SK-N-SH (cell line): ENCODE measurements at regions not wholly inside any gene's neighbourhood (a gene's known extent, or its start where the extent isn't known, plus 50 kb on each side); places are given as distances from the start of the nearest gene placed in this dataset.

Experiments
- CTCF ChIA-PET: fragments of 300-600, 350-600 bp; formaldehyde crosslinking; extraction: SDS; loops from one replicate; lab custom pipeline; 2021; lab: Yijun Ruan, JAX
- POLR2A ChIA-PET: fragments of 350-600 bp; sonication (Branson Sonifier 250); formaldehyde crosslinking; extraction: SDS; loops from one replicate; lab custom pipeline; 2020; ENCODE audit warnings: antibody characterized with exemption, inconsistent platforms; lab: Yijun Ruan, JAX
- DNase-seq: peaks from one replicate; pipeline ENCODE4 v3.0.0; 2012
- H2AFZ ChIP-seq: fragments of 200-600 bp; sonication (generic); 2 replicates; pipeline ENCODE4 v1.8.1; 2016; ENCODE audit warnings: antibody characterized with exemption, mild to moderate bottlenecking, low read depth
- H3F3A ChIP-seq: fragments of 200-600 bp; sonication (generic); replicated peaks from 2 replicates; pipeline ENCODE3; 2016; ENCODE audit warnings: antibody characterized with exemption, mild to moderate bottlenecking; ENCODE audit not compliant: insufficient read depth
- H3K27ac ChIP-seq, 2 experiments: fragments of 200-500 bp in 1 of 2; fragments of 200-600 bp in 1 of 2; sonication (Bioruptor generic) in 1 of 2; sonication (generic), shearing (Covaris generic) in 1 of 2; 2 replicates each; pipeline versions ENCODE4 v1.5.1 to v1.6.1; 2014 to 2016; ENCODE audit warnings: low read depth in 2 of 2, inconsistent platforms in 1 of 2, low read length in 1 of 2, mild to moderate bottlenecking in 1 of 2, mixed read lengths in 1 of 2
- H3K27me3 ChIP-seq: fragments of 200-600 bp; sonication (generic), shearing (Covaris generic); 2 replicates; pipeline ENCODE4 v1.6.1; 2016; ENCODE audit warnings: mixed run types; ENCODE audit not compliant: insufficient read depth
- H3K36me3 ChIP-seq, 2 experiments: fragments of 200-500 bp in 1 of 2; fragments of 200-600 bp in 1 of 2; sonication (Bioruptor generic) in 1 of 2; sonication (generic) in 1 of 2; replicated peaks in 1 of 2; 2 replicates each; pipeline versions ENCODE3 to v1.5.1; 2014 to 2016; ENCODE audit warnings: low read length in 1 of 2, mild to moderate bottlenecking in 1 of 2; ENCODE audit not compliant: insufficient read depth in 2 of 2, control insufficient read depth in 1 of 2
- H3K4me1 ChIP-seq, 2 experiments: fragments of 200-500 bp in 1 of 2; fragments of 200-600 bp in 1 of 2; sonication (Bioruptor generic) in 1 of 2; sonication (generic), shearing (Covaris generic) in 1 of 2; 2 replicates each; pipeline versions ENCODE4 v1.5.1 to v1.6.1; 2014 to 2016; ENCODE audit warnings: low read depth in 1 of 2, low read length in 1 of 2, mixed run types in 1 of 2; ENCODE audit not compliant: insufficient read depth in 2 of 2, control insufficient read depth in 1 of 2
- H3K4me2 ChIP-seq: fragments of 200-600 bp; sonication (generic), shearing (Covaris generic); 2 replicates; pipeline ENCODE4 v1.6.1; 2017; ENCODE audit warnings: mixed run types
- H3K4me3 ChIP-seq, 2 experiments: fragments of 200-500 bp in 1 of 2; fragments of 200-600 bp in 1 of 2; sonication (Bioruptor generic) in 1 of 2; sonication (generic), shearing (Covaris generic) in 1 of 2; 2 replicates each; pipeline versions ENCODE4 v1.5.1 to v1.8.1; 2014 to 2016; ENCODE audit warnings: low read depth in 2 of 2, inconsistent platforms in 1 of 2, low read length in 1 of 2, mild to moderate bottlenecking in 1 of 2, mixed read lengths in 1 of 2, moderate library complexity in 1 of 2
- H3K79me2 ChIP-seq: fragments of 200-600 bp; sonication (generic); 2 replicates; pipeline ENCODE4 v1.8.1; 2017; ENCODE audit warnings: mild to moderate bottlenecking; ENCODE audit not compliant: insufficient read depth
- H3K9ac ChIP-seq: fragments of 200-600 bp; sonication (generic); 2 replicates; pipeline ENCODE4 v1.6.1; 2017; ENCODE audit warnings: mixed run types
- H3K9me2 ChIP-seq: fragments of 200-600 bp; sonication (generic); 2 replicates; pipeline ENCODE4 v1.6.1; 2017; ENCODE audit warnings: mixed run types
- H3K9me3 ChIP-seq: fragments of 200-600 bp; sonication (generic); 2 replicates; pipeline ENCODE4 v1.6.1; 2017; ENCODE audit warnings: mixed run types, mild to moderate bottlenecking, moderate library complexity
- H4K20me1 ChIP-seq: fragments of 200-600 bp; sonication (generic); 2 replicates; pipeline ENCODE4 v1.6.1; 2017; ENCODE audit warnings: mild to moderate bottlenecking, mixed run types; ENCODE audit not compliant: insufficient read depth
- EZH2phosphoT487 ChIP-seq: fragments of 200-600 bp; sonication (generic); IDR thresholded peaks from 2 replicates; pipeline ENCODE4 v1.6.1; 2017; ENCODE audit warnings: low read depth, mixed run types, mild to moderate bottlenecking, antibody characterized with exemption, moderate library complexity, borderline replicate concordance
- FOXJ3 ChIP-seq: sonication (generic); formaldehyde crosslinking; IDR thresholded peaks from 2 replicates; pipeline ENCODE4 v1.5.1; 2020; ENCODE audit warnings: mild to moderate bottlenecking, missing genetic modification reagents
- GABPA ChIP-seq: IDR thresholded peaks from 2 replicates; pipeline ENCODE4 v1.4.0; 2012; ENCODE audit warnings: low read depth, mild to moderate bottlenecking
- MEF2A ChIP-seq: IDR thresholded peaks from 2 replicates; pipeline ENCODE4 v1.4.0; 2012; ENCODE audit warnings: low read depth, borderline replicate concordance
- MXI1 ChIP-seq: IDR thresholded peaks from 2 replicates; pipeline ENCODE4 v1.6.1; 2012; ENCODE audit warnings: mild to moderate bottlenecking, low read depth, low read length, improper control_type of control experiment
- POLR2AphosphoS5 ChIP-seq: IDR thresholded peaks from 2 replicates; pipeline ENCODE4 v1.6.1; 2012; ENCODE audit warnings: low read depth, low read length
- RCOR1 ChIP-seq: fragments of 150-350 bp; IDR thresholded peaks from 2 replicates; pipeline ENCODE4 v1.6.1; 2017; ENCODE audit warnings: antibody characterized with exemption, low read length
- RFX5 ChIP-seq: IDR thresholded peaks from 2 replicates; pipeline ENCODE4 v1.6.1; 2012; ENCODE audit warnings: mild to moderate bottlenecking, improper control_type of control experiment, low read length
- SIN3A ChIP-seq: IDR thresholded peaks from 2 replicates; pipeline ENCODE4 v1.6.1; 2012; ENCODE audit warnings: low read depth, mild to moderate bottlenecking, low read length, moderate library complexity, borderline replicate concordance
- SMC3 ChIP-seq: IDR thresholded peaks from 2 replicates; pipeline ENCODE4 v1.6.1; 2012; ENCODE audit warnings: low read depth, low read length, improper control_type of control experiment
- YY1 ChIP-seq: IDR thresholded peaks from 2 replicates; pipeline ENCODE4 v1.4.0; 2012; ENCODE audit warnings: low read depth, mild to moderate bottlenecking
- WGBS: methylation state at CpG from one replicate; pipeline ENCODE4 v1.1.6; 2017; ENCODE audit warnings: low lambda C conversion rate; 5-methylcytosine and 5-hydroxymethylcytosine counted together
- TF ChIP-seq, protein P1 (sequence below): IDR thresholded peaks from 2 replicates; pipeline ENCODE4 v1.4.0; 2012; ENCODE audit warnings: low read depth
- TF ChIP-seq, protein P2 (sequence below): IDR thresholded peaks from 2 replicates; pipeline ENCODE4 v1.4.0; 2012; ENCODE audit warnings: low read depth, borderline replicate concordance
- TF ChIP-seq, protein P3 (sequence below): fragments of 150-350 bp; IDR thresholded peaks from 2 replicates; pipeline ENCODE4 v1.6.1; 2017; ENCODE audit warnings: antibody characterized with exemption, low read length, low read depth, borderline replicate concordance
- TF ChIP-seq, protein P4 (sequence below): fragments of 200-600 bp; sonication (generic); IDR thresholded peaks from 2 replicates; pipeline ENCODE4 v1.6.1; 2017; ENCODE audit warnings: antibody characterized with exemption, mild to moderate bottlenecking, moderate library complexity

DNA sequence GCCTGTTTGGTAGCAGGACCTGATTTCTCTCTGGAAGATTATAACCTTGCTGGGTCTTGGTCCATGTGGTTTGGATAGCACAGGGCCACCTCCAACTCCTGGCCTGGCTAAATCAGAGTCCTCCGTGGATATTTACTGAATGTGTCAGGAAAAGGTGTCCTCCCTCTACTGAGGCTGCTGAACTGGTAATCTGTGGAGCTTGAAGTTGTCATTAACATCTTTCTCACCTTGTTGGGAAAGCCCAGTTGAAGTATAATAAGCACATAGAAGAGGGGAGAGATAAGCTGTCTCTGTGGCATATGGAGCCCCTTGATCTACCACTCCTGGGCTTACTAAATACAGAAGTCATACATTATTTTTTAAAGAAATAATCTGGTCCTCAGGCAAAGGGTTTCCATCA lies 294.3 kb upstream of the B3GALT2 start:
- Histone ChIP-seq H3K9me3 (no peaks in the 10 kb centered on the region), H3F3A (no peaks in the 10 kb centered on the region), H3K4me1 (no peaks in the 10 kb centered on the region; a peak in 1 of 4 replicates), H3K36me3 (no peaks in the 10 kb centered on the region), H4K20me1 (no peaks in the 10 kb centered on the region), H3K9ac (no peak overlapping the region), H3K79me2 (no peaks in the 10 kb centered on the region), H3K4me2 (no peak overlapping the region), H3K27me3 (no peaks in the 10 kb centered on the region; the same call in 1 of the 2 replicates), H2AFZ (no peak overlapping the region), H3K4me3 (no peak overlapping the region), H3K9me2 (no peaks in the 10 kb centered on the region), H3K27ac (no peak overlapping the region)
- TF ChIP-seq POLR2AphosphoS5 (no peak), SMC3 (no peak), GABPA (no peak), RCOR1 (no peak)
- TF ChIP-seq, protein P1, sequence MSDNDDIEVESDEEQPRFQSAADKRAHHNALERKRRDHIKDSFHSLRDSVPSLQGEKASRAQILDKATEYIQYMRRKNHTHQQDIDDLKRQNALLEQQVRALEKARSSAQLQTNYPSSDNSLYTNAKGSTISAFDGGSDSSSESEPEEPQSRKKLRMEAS: no peak
- POLR2A ChIA-PET: no interaction called here
- CTCF ChIA-PET: no interaction called here
- DNase-seq: no peak
- 0% methylated on average over 1 of the region's 1 CpG for WGBS

DNA sequence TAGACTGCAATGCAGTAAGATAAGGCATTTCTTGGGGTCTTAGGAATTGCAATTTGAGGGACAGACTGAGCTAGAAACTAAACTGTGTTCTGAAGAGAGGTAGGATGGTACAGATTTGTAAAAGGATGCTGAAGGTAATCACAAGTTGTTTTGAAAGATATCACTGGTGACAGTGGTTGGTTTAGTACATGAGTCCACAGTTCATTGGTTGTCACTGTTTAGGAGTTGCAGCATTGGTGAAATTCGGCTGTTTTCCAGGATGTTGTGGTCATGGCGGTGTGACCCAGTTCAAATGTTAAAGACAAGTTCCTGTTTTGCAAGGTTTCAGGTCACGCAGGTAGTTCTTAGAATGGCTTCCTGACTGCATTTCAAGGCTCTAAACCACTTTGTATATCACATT lies 292.8 kb upstream of the B3GALT2 start:
- Histone ChIP-seq H3K9me3 (no peaks in the 10 kb centered on the region), H3K9me2 (no peaks in the 10 kb centered on the region), H3K4me3 (no peak overlapping the region), H4K20me1 (no peaks in the 10 kb centered on the region), H3K79me2 (no peaks in the 10 kb centered on the region), H2AFZ (no peak overlapping the region), H3K27ac (no peak overlapping the region), H3K36me3 (no peaks in the 10 kb centered on the region), H3K4me1 (no peaks in the 10 kb centered on the region; a peak in 1 of 4 replicates), H3K4me2 (no peak overlapping the region), H3K9ac (no peak overlapping the region), H3K27me3 (no peaks in the 10 kb centered on the region; the same call in 1 of the 2 replicates), H3F3A (no peaks in the 10 kb centered on the region)
- ChIA-PET POLR2A (no interaction called here), CTCF (no interaction called here)
- TF ChIP-seq RCOR1 (no peak), MEF2A (no peak), EZH2phosphoT487 (no peak), FOXJ3 (CRISPR knock-in tag) (no peak), SIN3A (no peak), RFX5 (no peak), YY1 (no peak), SMC3 (no peak), MXI1 (no peak)
- TF ChIP-seq, protein P2, sequence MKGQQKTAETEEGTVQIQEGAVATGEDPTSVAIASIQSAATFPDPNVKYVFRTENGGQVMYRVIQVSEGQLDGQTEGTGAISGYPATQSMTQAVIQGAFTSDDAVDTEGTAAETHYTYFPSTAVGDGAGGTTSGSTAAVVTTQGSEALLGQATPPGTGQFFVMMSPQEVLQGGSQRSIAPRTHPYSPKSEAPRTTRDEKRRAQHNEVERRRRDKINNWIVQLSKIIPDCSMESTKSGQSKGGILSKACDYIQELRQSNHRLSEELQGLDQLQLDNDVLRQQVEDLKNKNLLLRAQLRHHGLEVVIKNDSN: no peak
- TF ChIP-seq, protein P3, sequence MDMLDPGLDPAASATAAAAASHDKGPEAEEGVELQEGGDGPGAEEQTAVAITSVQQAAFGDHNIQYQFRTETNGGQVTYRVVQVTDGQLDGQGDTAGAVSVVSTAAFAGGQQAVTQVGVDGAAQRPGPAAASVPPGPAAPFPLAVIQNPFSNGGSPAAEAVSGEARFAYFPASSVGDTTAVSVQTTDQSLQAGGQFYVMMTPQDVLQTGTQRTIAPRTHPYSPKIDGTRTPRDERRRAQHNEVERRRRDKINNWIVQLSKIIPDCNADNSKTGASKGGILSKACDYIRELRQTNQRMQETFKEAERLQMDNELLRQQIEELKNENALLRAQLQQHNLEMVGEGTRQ: no peak
- TF ChIP-seq, protein P4, sequence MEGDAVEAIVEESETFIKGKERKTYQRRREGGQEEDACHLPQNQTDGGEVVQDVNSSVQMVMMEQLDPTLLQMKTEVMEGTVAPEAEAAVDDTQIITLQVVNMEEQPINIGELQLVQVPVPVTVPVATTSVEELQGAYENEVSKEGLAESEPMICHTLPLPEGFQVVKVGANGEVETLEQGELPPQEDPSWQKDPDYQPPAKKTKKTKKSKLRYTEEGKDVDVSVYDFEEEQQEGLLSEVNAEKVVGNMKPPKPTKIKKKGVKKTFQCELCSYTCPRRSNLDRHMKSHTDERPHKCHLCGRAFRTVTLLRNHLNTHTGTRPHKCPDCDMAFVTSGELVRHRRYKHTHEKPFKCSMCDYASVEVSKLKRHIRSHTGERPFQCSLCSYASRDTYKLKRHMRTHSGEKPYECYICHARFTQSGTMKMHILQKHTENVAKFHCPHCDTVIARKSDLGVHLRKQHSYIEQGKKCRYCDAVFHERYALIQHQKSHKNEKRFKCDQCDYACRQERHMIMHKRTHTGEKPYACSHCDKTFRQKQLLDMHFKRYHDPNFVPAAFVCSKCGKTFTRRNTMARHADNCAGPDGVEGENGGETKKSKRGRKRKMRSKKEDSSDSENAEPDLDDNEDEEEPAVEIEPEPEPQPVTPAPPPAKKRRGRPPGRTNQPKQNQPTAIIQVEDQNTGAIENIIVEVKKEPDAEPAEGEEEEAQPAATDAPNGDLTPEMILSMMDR: no peak
- 45% methylated on average over 3 of the region's 3 CpGs for WGBS
- DNase-seq: no peak
